Ishikawa (cell line): ENCODE measurements at regions not wholly inside any gene's neighbourhood (a gene's known extent, or its start where the extent isn't known, plus 50 kb on each side); places are given as distances from the start of the nearest gene placed in this dataset.

Source experiments
- CEBPB ChIP-seq: IDR thresholded peaks from 2 replicates; pipeline ENCODE4 v1.6.1; 2012
- CREB1 ChIP-seq: IDR thresholded peaks from 2 replicates; pipeline ENCODE4 v1.6.1; 2012; ENCODE audit warnings: low read depth
- EGR1 ChIP-seq: IDR thresholded peaks from 2 replicates; pipeline ENCODE4 v1.6.1; 2012
- EP300 ChIP-seq: IDR thresholded peaks from 2 replicates; pipeline ENCODE4 v1.6.1; 2012; ENCODE audit warnings: borderline replicate concordance
- FOXM1 ChIP-seq: IDR thresholded peaks from 2 replicates; pipeline ENCODE4 v1.6.1; 2012; ENCODE audit warnings: low read depth, borderline replicate concordance
- NFIC ChIP-seq: IDR thresholded peaks from 2 replicates; pipeline ENCODE4 v1.6.1; 2012
- RAD21 ChIP-seq: IDR thresholded peaks from 2 replicates; pipeline ENCODE4 v1.6.1; 2012; ENCODE audit warnings: low read depth
- TAF1 ChIP-seq: IDR thresholded peaks from 2 replicates; pipeline ENCODE4 v1.6.1; 2012; ENCODE audit warnings: low read depth, mild to moderate bottlenecking
- TCF12 ChIP-seq: IDR thresholded peaks from 2 replicates; pipeline ENCODE4 v1.6.1; 2012; ENCODE audit warnings: low read depth
- TEAD4 ChIP-seq: IDR thresholded peaks from 2 replicates; pipeline ENCODE4 v1.6.1; 2012
- YY1 ChIP-seq: IDR thresholded peaks from 2 replicates; pipeline ENCODE4 v1.6.1; 2012; ENCODE audit warnings: low read depth
- ZBTB7A ChIP-seq: IDR thresholded peaks from 2 replicates; pipeline ENCODE4 v1.6.1; 2012; ENCODE audit warnings: low read depth
- TF ChIP-seq, protein P1 (sequence below): IDR thresholded peaks from 2 replicates; pipeline ENCODE4 v1.6.1; 2012
- TF ChIP-seq, protein P2 (sequence below): IDR thresholded peaks from 2 replicates; pipeline ENCODE4 v1.6.1; 2012
- TF ChIP-seq, protein P3 (sequence below): IDR thresholded peaks from 2 replicates; pipeline ENCODE4 v1.6.1; 2012; ENCODE audit warnings: low read depth, mild to moderate bottlenecking

DNA sequence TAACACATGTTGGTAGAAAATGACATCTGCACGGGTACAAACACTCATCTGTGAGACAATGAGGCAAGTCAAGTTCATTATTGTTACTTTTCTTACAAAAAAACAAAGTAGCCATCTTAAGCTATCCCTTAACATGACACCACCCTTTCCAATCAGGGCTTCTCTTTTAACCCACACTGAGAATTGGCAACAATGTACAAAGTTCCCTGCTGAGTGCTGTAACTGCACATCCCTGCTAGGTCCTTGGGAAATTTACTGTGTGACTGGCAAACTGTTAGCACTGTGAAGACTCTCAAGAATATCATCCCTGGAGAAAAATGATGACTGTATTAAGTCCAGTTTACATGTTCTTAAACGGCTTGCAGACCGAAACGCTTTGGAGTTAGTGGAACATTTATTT is 185.8 kb upstream of the PLD5 start:
- TF ChIP-seq NFIC = no peak
- no peak for TF ChIP-seq EGR1
- no peak for TF ChIP-seq RAD21
- no peak for TF ChIP-seq EP300
- no peak for TF ChIP-seq CREB1
- no peak for TF ChIP-seq YY1
- TF ChIP-seq, protein P1, sequence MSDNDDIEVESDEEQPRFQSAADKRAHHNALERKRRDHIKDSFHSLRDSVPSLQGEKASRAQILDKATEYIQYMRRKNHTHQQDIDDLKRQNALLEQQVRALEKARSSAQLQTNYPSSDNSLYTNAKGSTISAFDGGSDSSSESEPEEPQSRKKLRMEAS = no peak
- TF ChIP-seq TAF1 = no peak
- TF ChIP-seq CEBPB = no peak
- no peak for TF ChIP-seq TCF12
- TF ChIP-seq, protein P2, sequence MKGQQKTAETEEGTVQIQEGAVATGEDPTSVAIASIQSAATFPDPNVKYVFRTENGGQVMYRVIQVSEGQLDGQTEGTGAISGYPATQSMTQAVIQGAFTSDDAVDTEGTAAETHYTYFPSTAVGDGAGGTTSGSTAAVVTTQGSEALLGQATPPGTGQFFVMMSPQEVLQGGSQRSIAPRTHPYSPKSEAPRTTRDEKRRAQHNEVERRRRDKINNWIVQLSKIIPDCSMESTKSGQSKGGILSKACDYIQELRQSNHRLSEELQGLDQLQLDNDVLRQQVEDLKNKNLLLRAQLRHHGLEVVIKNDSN = no peak
- no peak for TF ChIP-seq TEAD4
- TF ChIP-seq ZBTB7A = no peak
- TF ChIP-seq FOXM1 = no peak
- TF ChIP-seq, protein P3, sequence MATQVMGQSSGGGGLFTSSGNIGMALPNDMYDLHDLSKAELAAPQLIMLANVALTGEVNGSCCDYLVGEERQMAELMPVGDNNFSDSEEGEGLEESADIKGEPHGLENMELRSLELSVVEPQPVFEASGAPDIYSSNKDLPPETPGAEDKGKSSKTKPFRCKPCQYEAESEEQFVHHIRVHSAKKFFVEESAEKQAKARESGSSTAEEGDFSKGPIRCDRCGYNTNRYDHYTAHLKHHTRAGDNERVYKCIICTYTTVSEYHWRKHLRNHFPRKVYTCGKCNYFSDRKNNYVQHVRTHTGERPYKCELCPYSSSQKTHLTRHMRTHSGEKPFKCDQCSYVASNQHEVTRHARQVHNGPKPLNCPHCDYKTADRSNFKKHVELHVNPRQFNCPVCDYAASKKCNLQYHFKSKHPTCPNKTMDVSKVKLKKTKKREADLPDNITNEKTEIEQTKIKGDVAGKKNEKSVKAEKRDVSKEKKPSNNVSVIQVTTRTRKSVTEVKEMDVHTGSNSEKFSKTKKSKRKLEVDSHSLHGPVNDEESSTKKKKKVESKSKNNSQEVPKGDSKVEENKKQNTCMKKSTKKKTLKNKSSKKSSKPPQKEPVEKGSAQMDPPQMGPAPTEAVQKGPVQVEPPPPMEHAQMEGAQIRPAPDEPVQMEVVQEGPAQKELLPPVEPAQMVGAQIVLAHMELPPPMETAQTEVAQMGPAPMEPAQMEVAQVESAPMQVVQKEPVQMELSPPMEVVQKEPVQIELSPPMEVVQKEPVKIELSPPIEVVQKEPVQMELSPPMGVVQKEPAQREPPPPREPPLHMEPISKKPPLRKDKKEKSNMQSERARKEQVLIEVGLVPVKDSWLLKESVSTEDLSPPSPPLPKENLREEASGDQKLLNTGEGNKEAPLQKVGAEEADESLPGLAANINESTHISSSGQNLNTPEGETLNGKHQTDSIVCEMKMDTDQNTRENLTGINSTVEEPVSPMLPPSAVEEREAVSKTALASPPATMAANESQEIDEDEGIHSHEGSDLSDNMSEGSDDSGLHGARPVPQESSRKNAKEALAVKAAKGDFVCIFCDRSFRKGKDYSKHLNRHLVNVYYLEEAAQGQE = no peak

DNA sequence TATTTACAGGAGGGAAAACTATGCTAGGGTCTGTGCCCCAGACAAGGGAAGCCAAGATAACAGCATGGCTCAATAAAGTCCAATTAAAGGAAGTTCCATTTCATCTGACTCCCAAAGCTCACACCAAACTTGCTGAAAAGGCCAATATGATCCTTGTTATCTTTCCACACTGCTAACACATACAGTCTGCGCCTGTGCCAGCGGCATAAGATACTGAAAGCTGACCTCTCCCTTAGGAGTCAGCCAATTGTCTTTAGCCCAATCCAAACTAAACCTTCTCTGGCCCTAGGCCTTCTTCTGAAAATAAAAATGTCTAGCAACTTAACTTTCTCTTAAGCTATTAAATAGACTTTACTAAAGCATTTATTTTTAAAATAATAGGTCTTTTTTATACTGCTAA is 179.0 kb upstream of the PLD5 start:
- TF ChIP-seq CEBPB = no peak
- no peak for TF ChIP-seq ZBTB7A
- TF ChIP-seq YY1 = no peak
- TF ChIP-seq, protein P2 = no peak
- TF ChIP-seq, protein P3 = no peak
- TF ChIP-seq, protein P1 = no peak
- TF ChIP-seq EP300 = no peak
- TF ChIP-seq FOXM1 = no peak
- TF ChIP-seq RAD21 = no peak
- TF ChIP-seq EGR1 = no peak
- TF ChIP-seq TEAD4 = no peak
- TF ChIP-seq TCF12 = no peak
- TF ChIP-seq TAF1 = no peak
- no peak for TF ChIP-seq CREB1
- no peak for TF ChIP-seq NFIC

- no peak for TF ChIP-seq TCF12
- TF ChIP-seq, protein P3 = no peak
- no peak for TF ChIP-seq NFIC
- TF ChIP-seq EGR1 = no peak
- no peak for TF ChIP-seq TEAD4
- no peak for TF ChIP-seq TAF1
- no peak for TF ChIP-seq YY1
- no peak for TF ChIP-seq CEBPB
- no peak for TF ChIP-seq ZBTB7A
- TF ChIP-seq, protein P2 = no peak
- TF ChIP-seq FOXM1 = no peak
- no peak for TF ChIP-seq EP300
- no peak for TF ChIP-seq CREB1
- TF ChIP-seq, protein P1 = no peak
- TF ChIP-seq RAD21 = no peak
These were observed 168.5 kb upstream of the PLD5 start for GRCh38 chr1:242692988-242693387.

- no peak for TF ChIP-seq YY1
- TF ChIP-seq EP300 = no peak
- TF ChIP-seq, protein P2 = no peak
- TF ChIP-seq CEBPB = no peak
- TF ChIP-seq, protein P3 = no peak
- TF ChIP-seq NFIC = no peak
- no peak for TF ChIP-seq ZBTB7A
- TF ChIP-seq, protein P1 = no peak
- TF ChIP-seq EGR1 = no peak
- TF ChIP-seq CREB1 = no peak
- no peak for TF ChIP-seq TAF1
- no peak for TF ChIP-seq FOXM1
- TF ChIP-seq TCF12 = no peak
- TF ChIP-seq RAD21 = no peak
- no peak for TF ChIP-seq TEAD4
These were observed 167.1 kb upstream of the PLD5 start for GRCh38 chr1:242691610-242691945.
